Ishikawa (cell line): ENCODE measurements at regions not wholly inside any gene's neighbourhood (a gene's known extent, or its start where the extent isn't known, plus 50 kb on each side); places are given as distances from the start of the nearest gene placed in this dataset.

Source experiments
- CEBPB ChIP-seq: IDR thresholded peaks from 2 replicates; pipeline ENCODE4 v1.6.1; 2012
- CREB1 ChIP-seq: IDR thresholded peaks from 2 replicates; pipeline ENCODE4 v1.6.1; 2012; ENCODE audit warnings: low read depth
- EGR1 ChIP-seq: IDR thresholded peaks from 2 replicates; pipeline ENCODE4 v1.6.1; 2012
- EP300 ChIP-seq: IDR thresholded peaks from 2 replicates; pipeline ENCODE4 v1.6.1; 2012; ENCODE audit warnings: borderline replicate concordance
- NFIC ChIP-seq: IDR thresholded peaks from 2 replicates; pipeline ENCODE4 v1.6.1; 2012
- RAD21 ChIP-seq: IDR thresholded peaks from 2 replicates; pipeline ENCODE4 v1.6.1; 2012; ENCODE audit warnings: low read depth
- REST ChIP-seq: IDR thresholded peaks from 2 replicates; pipeline ENCODE4 v1.6.1; 2012; ENCODE audit warnings: low read depth, mild to moderate bottlenecking
- TAF1 ChIP-seq: IDR thresholded peaks from 2 replicates; pipeline ENCODE4 v1.6.1; 2012; ENCODE audit warnings: low read depth, mild to moderate bottlenecking
- TCF12 ChIP-seq: IDR thresholded peaks from 2 replicates; pipeline ENCODE4 v1.6.1; 2012; ENCODE audit warnings: low read depth
- TEAD4 ChIP-seq: IDR thresholded peaks from 2 replicates; pipeline ENCODE4 v1.6.1; 2012
- USF1 ChIP-seq: IDR thresholded peaks from 2 replicates; pipeline ENCODE4 v1.6.1; 2012
- YY1 ChIP-seq: IDR thresholded peaks from 2 replicates; pipeline ENCODE4 v1.6.1; 2012; ENCODE audit warnings: low read depth
- ZBTB7A ChIP-seq: IDR thresholded peaks from 2 replicates; pipeline ENCODE4 v1.6.1; 2012; ENCODE audit warnings: low read depth
- TF ChIP-seq, protein P1 (sequence below): IDR thresholded peaks from 2 replicates; pipeline ENCODE4 v1.6.1; 2012

DNA sequence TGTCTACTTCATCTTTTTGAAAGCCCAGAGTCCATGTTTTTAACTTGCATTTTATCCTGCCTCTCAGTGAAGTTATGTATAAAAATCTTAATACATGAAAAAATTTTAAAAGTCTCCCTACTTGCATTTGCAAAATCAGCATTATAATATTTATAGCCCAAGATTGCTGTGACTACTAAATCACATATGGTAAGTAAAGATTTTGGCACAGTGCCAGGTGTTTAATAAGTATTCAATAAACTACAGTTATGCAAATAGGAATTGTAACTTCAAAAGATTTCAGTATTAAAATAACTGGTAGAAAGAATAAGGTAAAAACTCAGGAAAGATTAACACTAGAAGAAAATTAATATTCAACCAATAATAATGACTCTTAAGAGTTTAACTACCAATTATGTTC, 641.7 kb downstream of the LRRIQ3 start:
- peak; percentile 64 for TF ChIP-seq NFIC
- TF ChIP-seq USF1, result no peak
- TF ChIP-seq TCF12, result no peak
- TF ChIP-seq, protein P1, sequence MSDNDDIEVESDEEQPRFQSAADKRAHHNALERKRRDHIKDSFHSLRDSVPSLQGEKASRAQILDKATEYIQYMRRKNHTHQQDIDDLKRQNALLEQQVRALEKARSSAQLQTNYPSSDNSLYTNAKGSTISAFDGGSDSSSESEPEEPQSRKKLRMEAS, result no peak
- no peak for TF ChIP-seq CEBPB
- no peak for TF ChIP-seq TAF1

- TF ChIP-seq RAD21 (no peak), ZBTB7A (no peak), USF1 (no peak), TEAD4 (no peak), CEBPB (no peak), YY1 (no peak), TAF1 (no peak), NFIC (no peak), REST (no peak), CREB1 (no peak), EP300 (no peak), TCF12 (no peak)
- TF ChIP-seq, protein P1, result no peak
These were observed 660.6 kb downstream of the LRRIQ3 start for GRCh38 chr1:73537400-73537799.

- TF ChIP-seq EGR1 (no peak), TEAD4 (no peak), TAF1 (no peak), NFIC (no peak), TCF12 (no peak), REST (no peak), CREB1 (no peak), EP300 (no peak)
These were observed 680.3 kb downstream of the LRRIQ3 start for GRCh38 chr1:73517603-73518191.

DNA sequence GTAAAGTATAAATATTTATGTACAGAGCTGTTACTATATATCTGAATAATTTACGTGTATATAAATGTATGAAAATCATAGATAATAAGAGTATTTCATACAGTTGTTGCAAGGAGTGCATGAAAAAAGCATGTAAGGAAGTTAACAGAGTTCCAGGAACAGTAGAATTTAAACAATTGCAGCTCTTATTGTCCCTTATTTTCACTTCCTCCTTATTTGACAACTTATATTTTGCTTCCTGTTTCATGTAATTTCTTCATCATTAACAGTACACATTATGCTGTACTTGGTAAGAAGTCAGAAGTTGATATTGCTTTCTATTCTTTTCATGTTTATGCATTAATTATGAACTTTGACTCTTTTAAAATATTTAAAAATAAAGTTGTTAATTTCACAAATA, 681.5 kb downstream of the LRRIQ3 start:
- TF ChIP-seq EP300, result no peak
- TF ChIP-seq REST, result no peak
- TF ChIP-seq EGR1, result no peak
- TF ChIP-seq YY1, result no peak

DNA sequence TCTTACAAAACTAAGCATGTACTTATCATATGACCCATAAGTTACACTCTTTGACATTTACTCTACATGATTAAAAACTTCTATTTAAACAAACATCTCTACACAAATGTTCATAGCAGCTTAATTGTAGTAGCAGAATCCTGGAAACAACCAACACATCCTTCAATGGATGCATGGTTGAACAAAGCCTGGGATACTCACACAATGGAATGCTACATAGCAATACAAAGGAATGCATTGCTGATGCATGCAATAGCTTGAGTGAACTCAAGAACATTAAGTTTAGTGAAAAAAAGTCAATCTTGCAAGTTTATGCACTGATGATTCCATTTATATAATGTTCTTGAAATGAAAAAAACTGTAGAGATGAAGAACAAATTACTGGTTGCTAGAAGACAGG, 686.9 kb downstream of the LRRIQ3 start:
- TF ChIP-seq ZBTB7A (no peak), TEAD4 (no peak), TAF1 (no peak), TCF12 (no peak)

- no peak for TF ChIP-seq TCF12
- no peak for TF ChIP-seq NFIC
- no peak for TF ChIP-seq TEAD4
- no peak for TF ChIP-seq CEBPB
- TF ChIP-seq USF1, result no peak
- TF ChIP-seq CREB1, result no peak
- no peak for TF ChIP-seq REST
- TF ChIP-seq, protein P1, result no peak
- TF ChIP-seq RAD21, result no peak
- TF ChIP-seq YY1, result no peak
- no peak for TF ChIP-seq ZBTB7A
- TF ChIP-seq EP300, result no peak
- no peak for TF ChIP-seq TAF1
- TF ChIP-seq EGR1, result no peak
These were observed 697.8 kb downstream of the LRRIQ3 start for GRCh38 chr1:73500154-73500553.
